ENCODE measurements at regions not wholly inside any gene's neighbourhood (a gene's known extent, or its start where the extent isn't known, plus 50 kb on each side); places are given as distances from the start of the nearest gene placed in this dataset.

- H3K36me3 ChIP-seq (ENCODE audit: control insufficient read depth in 1 of 2, insufficient read depth in 2 of 2, low read length in 2 of 2) = no peaks in the 10 kb centered on the region
- no peak overlapping the region for H3K4me3 ChIP-seq (replicated peaks in 1 of 2; ENCODE audit: low read depth in 1 of 2, low read length in 2 of 2)
- intact Hi-C loops (cut with micrococcal nuclease) = no loop called here
- peaks cover 0 to 5% of the 10 kb centered on the region in 2 experiments; a peak in 1 of 4 replicates for H3K4me1 ChIP-seq (ENCODE audit: control insufficient read depth in 1 of 2, insufficient read depth in 2 of 2, low read length in 2 of 2)
- no peak for DNase-seq (ENCODE audit: low read depth, low spot score)
- H3K27me3 ChIP-seq (ENCODE audit: insufficient read depth, low read length) = no peaks in the 10 kb centered on the region
- H3K9ac ChIP-seq (ENCODE audit: low read length) = no peak overlapping the region
- H3K9me2 ChIP-seq (ENCODE audit: insufficient read depth) = no peaks in the 10 kb centered on the region
- ChIA-PET CTCF (interaction anchor here (1.1 kb wide), 1 partner anchor 201 kb away, joined by 3 read pairs; no protein-coding TSS in a partner anchor), RAD21 (ENCODE audit: low non-redundant PET in 1 of 2, low total read pairs in 2 of 2, uncharacterized antibody in 2 of 2, unreplicated experiment in 2 of 2) (no interaction called here), POLR2A (no interaction called here)
- ATAC-seq = no peak
- H3K79me2 ChIP-seq (ENCODE audit: insufficient read depth, low read length) = no peaks in the 10 kb centered on the region
- no peak overlapping the region for H3K27ac ChIP-seq (ENCODE audit: low read depth, low read length)
- no peaks in the 10 kb centered on the region for H4K20me1 ChIP-seq (ENCODE audit: insufficient read depth)
- H2AFZ ChIP-seq (ENCODE audit: low read depth, low read length, poor library complexity, severe bottlenecking) = no peak overlapping the region
- H3K9me3 ChIP-seq (ENCODE audit: control insufficient read depth in 1 of 2, insufficient read depth in 1 of 2, low read depth in 1 of 2, low read length in 2 of 2) = no peaks in the 10 kb centered on the region
- H3K4me2 ChIP-seq (ENCODE audit: low read length) = no peak overlapping the region
- TF ChIP-seq SP1 (IDR thresholded peaks at IDR 0.05; ENCODE audit: low read depth) (no peak), TCF7L2 (IDR thresholded peaks at IDR 0.05; ENCODE audit: borderline replicate concordance, extremely low read depth, insufficient read depth, insufficient read length) (no peak)
- TF ChIP-seq, protein P1, sequence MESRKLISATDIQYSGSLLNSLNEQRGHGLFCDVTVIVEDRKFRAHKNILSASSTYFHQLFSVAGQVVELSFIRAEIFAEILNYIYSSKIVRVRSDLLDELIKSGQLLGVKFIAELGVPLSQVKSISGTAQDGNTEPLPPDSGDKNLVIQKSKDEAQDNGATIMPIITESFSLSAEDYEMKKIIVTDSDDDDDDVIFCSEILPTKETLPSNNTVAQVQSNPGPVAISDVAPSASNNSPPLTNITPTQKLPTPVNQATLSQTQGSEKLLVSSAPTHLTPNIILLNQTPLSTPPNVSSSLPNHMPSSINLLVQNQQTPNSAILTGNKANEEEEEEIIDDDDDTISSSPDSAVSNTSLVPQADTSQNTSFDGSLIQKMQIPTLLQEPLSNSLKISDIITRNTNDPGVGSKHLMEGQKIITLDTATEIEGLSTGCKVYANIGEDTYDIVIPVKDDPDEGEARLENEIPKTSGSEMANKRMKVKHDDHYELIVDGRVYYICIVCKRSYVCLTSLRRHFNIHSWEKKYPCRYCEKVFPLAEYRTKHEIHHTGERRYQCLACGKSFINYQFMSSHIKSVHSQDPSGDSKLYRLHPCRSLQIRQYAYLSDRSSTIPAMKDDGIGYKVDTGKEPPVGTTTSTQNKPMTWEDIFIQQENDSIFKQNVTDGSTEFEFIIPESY (IDR thresholded peaks at IDR 0.05; ENCODE audit: extremely low read depth, insufficient replicate concordance, low read length) = no peak
- no TSS peak for BruUV-seq (replicated peaks)
These were observed 77.3 kb upstream of the ATF7IP2 start for GRCh38 chr16:10308305-10309193.

DNA sequence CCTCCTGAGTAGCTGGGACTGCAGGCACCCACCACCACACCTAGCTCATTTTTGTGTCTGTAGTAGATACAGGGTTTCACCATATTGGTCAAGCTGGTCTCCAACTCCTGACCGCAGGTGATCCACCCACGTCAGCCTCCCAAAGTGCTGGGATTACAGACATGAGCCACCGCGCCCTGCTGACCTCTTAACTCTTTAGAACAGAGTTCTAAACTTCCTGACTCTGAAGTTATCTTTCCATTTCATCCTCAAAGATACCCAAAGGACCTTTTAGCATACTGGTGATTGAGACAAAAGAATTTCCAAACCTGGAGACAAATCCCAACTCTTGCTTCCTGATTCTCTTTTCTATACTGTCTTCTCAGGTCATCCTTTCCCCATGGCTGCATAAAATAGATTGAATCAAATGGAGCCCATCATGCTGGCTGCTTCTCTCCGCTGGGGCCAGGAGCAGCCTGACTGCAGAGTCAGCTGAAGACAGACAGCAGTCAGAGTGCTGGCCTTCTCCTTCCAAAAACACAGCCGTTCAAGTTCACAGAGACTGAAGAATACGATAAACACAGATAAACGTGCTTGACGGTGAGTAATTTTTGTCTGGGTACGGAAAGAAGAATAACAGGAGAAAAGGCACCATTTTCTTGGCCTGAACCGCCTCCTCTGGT, 76.5 kb upstream of the ATF7IP2 start:
- Histone ChIP-seq H3K4me2 (ENCODE audit: low read length) (no peak overlapping the region), H3K36me3 (ENCODE audit: control insufficient read depth in 1 of 2, insufficient read depth in 2 of 2, low read length in 2 of 2) (no peaks in the 10 kb centered on the region), H3K4me1 (ENCODE audit: control insufficient read depth in 1 of 2, insufficient read depth in 2 of 2, low read length in 2 of 2) (peaks cover 0 to 5% of the 10 kb centered on the region in 2 experiments; a peak in 1 of 4 replicates), H3K27ac (ENCODE audit: low read depth, low read length) (no peak overlapping the region), H3K9me3 (ENCODE audit: control insufficient read depth in 1 of 2, insufficient read depth in 1 of 2, low read depth in 1 of 2, low read length in 2 of 2) (no peaks in the 10 kb centered on the region), H3K9me2 (ENCODE audit: insufficient read depth) (no peaks in the 10 kb centered on the region), H2AFZ (ENCODE audit: low read depth, low read length, poor library complexity, severe bottlenecking) (no peak overlapping the region), H3K4me3 (replicated peaks in 1 of 2; ENCODE audit: low read depth in 1 of 2, low read length in 2 of 2) (no peak overlapping the region), H4K20me1 (ENCODE audit: insufficient read depth) (no peaks in the 10 kb centered on the region), H3K79me2 (ENCODE audit: insufficient read depth, low read length) (no peaks in the 10 kb centered on the region), H3K27me3 (ENCODE audit: insufficient read depth, low read length) (no peaks in the 10 kb centered on the region), H3K9ac (ENCODE audit: low read length) (no peak overlapping the region)
- POLR2A ChIA-PET = no interaction called here
- ATAC-seq = no peak
- RAD21 ChIA-PET (ENCODE audit: low non-redundant PET in 1 of 2, low total read pairs in 2 of 2, uncharacterized antibody in 2 of 2, unreplicated experiment in 2 of 2) = no interaction called here
- CTCF ChIA-PET = no interaction called here
- BruUV-seq (replicated peaks) = no TSS peak
- intact Hi-C loops (cut with micrococcal nuclease) = no loop called here
- DNase-seq (ENCODE audit: low read depth, low spot score) = no peak
- no peak for TF ChIP-seq RAD21 (IDR thresholded peaks at IDR 0.05; ENCODE audit: low read depth)
- TF ChIP-seq CEBPB (IDR thresholded peaks at IDR 0.05; ENCODE audit: low read depth) = no peak
- TF ChIP-seq, protein P2, sequence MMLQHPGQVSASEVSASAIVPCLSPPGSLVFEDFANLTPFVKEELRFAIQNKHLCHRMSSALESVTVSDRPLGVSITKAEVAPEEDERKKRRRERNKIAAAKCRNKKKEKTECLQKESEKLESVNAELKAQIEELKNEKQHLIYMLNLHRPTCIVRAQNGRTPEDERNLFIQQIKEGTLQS (IDR thresholded peaks at IDR 0.05) = no peak
- no peak for TF ChIP-seq SRF (IDR thresholded peaks at IDR 0.05; ENCODE audit: low read depth)
- TF ChIP-seq EZH2 (IDR thresholded peaks at IDR 0.05) = no peak
- TF ChIP-seq TCF7L2 (IDR thresholded peaks at IDR 0.05; ENCODE audit: borderline replicate concordance, extremely low read depth, insufficient read depth, insufficient read length) = no peak
- TF ChIP-seq CBX3 (IDR thresholded peaks at IDR 0.05; ENCODE audit: low read depth) = no peak
- TF ChIP-seq MAX (IDR thresholded peaks at IDR 0.05) = no peak
- TF ChIP-seq, protein P3, sequence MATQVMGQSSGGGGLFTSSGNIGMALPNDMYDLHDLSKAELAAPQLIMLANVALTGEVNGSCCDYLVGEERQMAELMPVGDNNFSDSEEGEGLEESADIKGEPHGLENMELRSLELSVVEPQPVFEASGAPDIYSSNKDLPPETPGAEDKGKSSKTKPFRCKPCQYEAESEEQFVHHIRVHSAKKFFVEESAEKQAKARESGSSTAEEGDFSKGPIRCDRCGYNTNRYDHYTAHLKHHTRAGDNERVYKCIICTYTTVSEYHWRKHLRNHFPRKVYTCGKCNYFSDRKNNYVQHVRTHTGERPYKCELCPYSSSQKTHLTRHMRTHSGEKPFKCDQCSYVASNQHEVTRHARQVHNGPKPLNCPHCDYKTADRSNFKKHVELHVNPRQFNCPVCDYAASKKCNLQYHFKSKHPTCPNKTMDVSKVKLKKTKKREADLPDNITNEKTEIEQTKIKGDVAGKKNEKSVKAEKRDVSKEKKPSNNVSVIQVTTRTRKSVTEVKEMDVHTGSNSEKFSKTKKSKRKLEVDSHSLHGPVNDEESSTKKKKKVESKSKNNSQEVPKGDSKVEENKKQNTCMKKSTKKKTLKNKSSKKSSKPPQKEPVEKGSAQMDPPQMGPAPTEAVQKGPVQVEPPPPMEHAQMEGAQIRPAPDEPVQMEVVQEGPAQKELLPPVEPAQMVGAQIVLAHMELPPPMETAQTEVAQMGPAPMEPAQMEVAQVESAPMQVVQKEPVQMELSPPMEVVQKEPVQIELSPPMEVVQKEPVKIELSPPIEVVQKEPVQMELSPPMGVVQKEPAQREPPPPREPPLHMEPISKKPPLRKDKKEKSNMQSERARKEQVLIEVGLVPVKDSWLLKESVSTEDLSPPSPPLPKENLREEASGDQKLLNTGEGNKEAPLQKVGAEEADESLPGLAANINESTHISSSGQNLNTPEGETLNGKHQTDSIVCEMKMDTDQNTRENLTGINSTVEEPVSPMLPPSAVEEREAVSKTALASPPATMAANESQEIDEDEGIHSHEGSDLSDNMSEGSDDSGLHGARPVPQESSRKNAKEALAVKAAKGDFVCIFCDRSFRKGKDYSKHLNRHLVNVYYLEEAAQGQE (IDR thresholded peaks at IDR 0.05; ENCODE audit: low read depth) = no peak
- TF ChIP-seq EGR1 (IDR thresholded peaks at IDR 0.05; ENCODE audit: low read depth) = no peak
